ENCODE measurements at regions not wholly inside any gene's neighbourhood (a gene's known extent, or its start where the extent isn't known, plus 50 kb on each side); places are given as distances from the start of the nearest gene placed in this dataset.
"Not testable (repeated sequence)": the region's sequence is repeated elsewhere in the genome, so short reads cannot be mapped to it uniquely, and the experiment has no call there.

DNA sequence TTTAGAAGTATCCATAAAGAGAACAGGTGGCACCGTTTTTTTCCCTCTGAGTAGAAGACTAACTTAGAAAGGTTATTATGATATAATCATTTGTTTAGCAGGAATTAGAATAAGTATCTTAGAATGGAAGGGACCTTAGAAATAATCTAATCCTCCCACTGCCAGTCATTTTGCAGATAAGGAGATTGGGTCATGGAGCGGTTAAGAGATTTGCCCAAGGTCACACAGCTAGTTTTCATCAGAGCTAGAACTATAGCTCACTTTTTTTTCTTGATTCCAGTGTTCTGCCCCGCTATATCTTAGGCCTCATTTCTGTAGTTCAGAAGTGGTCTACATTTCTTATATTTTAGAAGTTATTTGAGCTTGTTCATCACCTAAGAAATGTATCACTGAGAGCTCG is 139.6 kb downstream of the PRL start:
- Histone ChIP-seq H2AFZ (ENCODE audit: low read depth) (no peak overlapping the region), H3K27ac (ENCODE audit: low read depth in 2 of 2, low read length in 1 of 2) (no peak overlapping the region), H4K20me1 (ENCODE audit: insufficient read depth) (no peaks in the 10 kb centered on the region), H3K36me3 (replicated peaks in 1 of 2; ENCODE audit: control insufficient read depth in 1 of 2, insufficient read depth in 2 of 2, low read length in 1 of 2) (no peaks in the 10 kb centered on the region), H3F3A (replicated peaks; ENCODE audit: insufficient read depth) (no peaks in the 10 kb centered on the region), H3K9me2 (no peaks in the 10 kb centered on the region), H3K9me3 (no peaks in the 10 kb centered on the region), H3K4me2 (no peak overlapping the region), H3K9ac (no peak overlapping the region), H3K4me1 (ENCODE audit: control insufficient read depth in 1 of 2, insufficient read depth in 2 of 2, low read depth in 1 of 2, low read length in 1 of 2) (peaks cover 0 to 6% of the 10 kb centered on the region in 2 experiments; a peak in 1 of 4 replicates), H3K4me3 (ENCODE audit: low read depth in 2 of 2, low read length in 1 of 2) (no peak overlapping the region), H3K79me2 (ENCODE audit: insufficient read depth) (no peaks in the 10 kb centered on the region; the same call in 1 of the 2 replicates), H3K27me3 (ENCODE audit: insufficient read depth) (no peaks in the 10 kb centered on the region)
- CTCF ChIA-PET = no interaction called here
- no peak for TF ChIP-seq SMC3 (IDR thresholded peaks at IDR 0.05; ENCODE audit: low read depth, low read length)
- POLR2A ChIA-PET = no interaction called here
- 90% methylated on average over 4 of the region's 4 CpGs for WGBS (ENCODE audit: low lambda C conversion rate)
- no peak for DNase-seq

DNA sequence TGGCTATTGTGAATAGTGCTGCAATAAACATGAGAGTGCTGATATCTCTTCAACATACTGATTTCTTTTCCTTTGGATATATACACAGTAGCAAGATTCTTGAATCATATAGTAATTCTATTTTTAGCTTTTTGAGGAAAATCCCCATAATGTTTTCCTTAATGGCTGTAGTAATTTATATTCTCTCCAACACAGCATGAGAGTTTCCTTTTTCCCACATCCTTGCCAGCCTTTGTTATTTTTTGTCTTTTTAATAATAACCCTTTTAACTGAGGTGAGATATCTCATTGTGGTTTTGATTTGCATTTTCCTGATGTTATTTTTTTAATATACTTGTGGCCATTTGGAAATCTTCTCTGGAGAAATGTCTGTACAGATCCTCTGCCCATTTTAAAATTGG is 132.6 kb downstream of the PRL start:
- TF ChIP-seq EZH2phosphoT487 (IDR thresholded peaks at IDR 0.05; ENCODE audit: borderline replicate concordance, low read depth) = no peak
- TF ChIP-seq NFIC (IDR thresholded peaks at IDR 0.05; ENCODE audit: borderline replicate concordance) = no peak
- TF ChIP-seq MEF2A (IDR thresholded peaks at IDR 0.05; ENCODE audit: borderline replicate concordance, low read depth) = no peak
- TF ChIP-seq, protein P1, sequence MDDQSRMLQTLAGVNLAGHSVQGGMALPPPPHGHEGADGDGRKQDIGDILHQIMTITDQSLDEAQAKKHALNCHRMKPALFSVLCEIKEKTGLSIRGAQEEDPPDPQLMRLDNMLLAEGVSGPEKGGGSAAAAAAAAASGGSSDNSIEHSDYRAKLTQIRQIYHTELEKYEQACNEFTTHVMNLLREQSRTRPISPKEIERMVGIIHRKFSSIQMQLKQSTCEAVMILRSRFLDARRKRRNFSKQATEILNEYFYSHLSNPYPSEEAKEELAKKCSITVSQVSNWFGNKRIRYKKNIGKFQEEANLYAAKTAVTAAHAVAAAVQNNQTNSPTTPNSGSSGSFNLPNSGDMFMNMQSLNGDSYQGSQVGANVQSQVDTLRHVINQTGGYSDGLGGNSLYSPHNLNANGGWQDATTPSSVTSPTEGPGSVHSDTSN (IDR thresholded peaks at IDR 0.05) = no peak
- TF ChIP-seq CHD2 (IDR thresholded peaks at IDR 0.05; ENCODE audit: low read length, partially characterized antibody) = no peak
- no peak for TF ChIP-seq FOSL2 (IDR thresholded peaks at IDR 0.05; ENCODE audit: borderline replicate concordance, low read depth)
- TF ChIP-seq RXRA (IDR thresholded peaks at IDR 0.05; ENCODE audit: borderline replicate concordance, low read depth) = no peak
- no peak for TF ChIP-seq YY1 (IDR thresholded peaks at IDR 0.05; ENCODE audit: low read depth)
- TF ChIP-seq RFX5 (IDR thresholded peaks at IDR 0.05; ENCODE audit: low read length) = no peak
- no peak for TF ChIP-seq SIN3A (IDR thresholded peaks at IDR 0.05; ENCODE audit: borderline replicate concordance, low read depth, low read length)
- TF ChIP-seq FOXJ3 (CRISPR knock-in tag; IDR thresholded peaks at IDR 0.05) = no peak
- ChIA-PET CTCF (no interaction called here), POLR2A (no interaction called here)
- Histone ChIP-seq H3K9ac (no peak overlapping the region), H3K79me2 (ENCODE audit: insufficient read depth) (no peaks in the 10 kb centered on the region; the same call in 1 of the 2 replicates), H3K27me3 (ENCODE audit: insufficient read depth) (no peaks in the 10 kb centered on the region), H3K9me3 (no peaks in the 10 kb centered on the region), H3K9me2 (peaks cover 4% of the 10 kb centered on the region; the same call in 1 of the 2 replicates), H3K36me3 (replicated peaks in 1 of 2; ENCODE audit: control insufficient read depth in 1 of 2, insufficient read depth in 2 of 2, low read length in 1 of 2) (no peaks in the 10 kb centered on the region), H3K27ac (ENCODE audit: low read depth in 2 of 2, low read length in 1 of 2) (no peak overlapping the region), H3K4me3 (ENCODE audit: low read depth in 2 of 2, low read length in 1 of 2) (no peak overlapping the region), H3K4me1 (ENCODE audit: control insufficient read depth in 1 of 2, insufficient read depth in 2 of 2, low read depth in 1 of 2, low read length in 1 of 2) (no peaks in the 10 kb centered on the region), H2AFZ (ENCODE audit: low read depth) (no peak overlapping the region), H4K20me1 (ENCODE audit: insufficient read depth) (no peaks in the 10 kb centered on the region), H3F3A (replicated peaks; ENCODE audit: insufficient read depth) (peaks cover 4% of the 10 kb centered on the region), H3K4me2 (no peak overlapping the region)
- no peak for DNase-seq

DNA sequence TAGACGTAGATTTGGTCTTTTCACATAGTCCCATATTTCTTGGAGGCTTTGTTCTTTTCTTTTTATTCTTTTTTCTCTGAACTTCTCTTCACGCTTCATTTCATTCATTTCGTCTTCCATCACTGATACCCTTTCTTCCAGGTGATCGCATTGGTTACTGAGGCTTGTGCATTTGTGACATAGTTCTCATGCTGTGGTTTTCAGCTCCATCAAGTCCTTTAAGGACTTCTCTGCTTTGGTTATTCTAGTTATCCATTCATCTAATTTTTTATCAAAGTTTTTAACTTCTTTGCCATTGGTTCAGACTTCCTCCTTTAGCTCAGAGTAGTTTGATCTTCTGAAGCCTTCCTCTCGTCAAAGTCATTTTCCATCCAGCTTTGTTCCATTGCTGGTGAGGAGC is 125.8 kb downstream of the PRL start:
- H2AFZ ChIP-seq (ENCODE audit: low read depth); POLR2A ChIA-PET; H3K4me1 ChIP-seq (ENCODE audit: control insufficient read depth in 1 of 2, insufficient read depth in 2 of 2, low read depth in 1 of 2, low read length in 1 of 2); H3K79me2 ChIP-seq (ENCODE audit: insufficient read depth); H3K36me3 ChIP-seq (replicated peaks in 1 of 2; ENCODE audit: control insufficient read depth in 1 of 2, insufficient read depth in 2 of 2, low read length in 1 of 2); H3K4me3 ChIP-seq (ENCODE audit: low read depth in 2 of 2, low read length in 1 of 2); H3K9ac ChIP-seq; H3K27ac ChIP-seq (ENCODE audit: low read depth in 2 of 2, low read length in 1 of 2); DNase-seq; H3K4me2 ChIP-seq; H4K20me1 ChIP-seq (ENCODE audit: insufficient read depth); H3K27me3 ChIP-seq (ENCODE audit: insufficient read depth); H3K9me2 ChIP-seq; H3F3A ChIP-seq (replicated peaks; ENCODE audit: insufficient read depth); H3K9me3 ChIP-seq: not testable (repeated sequence)
- WGBS (ENCODE audit: low lambda C conversion rate) = 97% methylated on average over 5 of the region's 5 CpGs
- CTCF ChIA-PET = interaction anchor here (0.9 kb wide), 1 partner anchor 1271 kb away, joined by 3 read pairs; no protein-coding TSS in a partner anchor

DNA sequence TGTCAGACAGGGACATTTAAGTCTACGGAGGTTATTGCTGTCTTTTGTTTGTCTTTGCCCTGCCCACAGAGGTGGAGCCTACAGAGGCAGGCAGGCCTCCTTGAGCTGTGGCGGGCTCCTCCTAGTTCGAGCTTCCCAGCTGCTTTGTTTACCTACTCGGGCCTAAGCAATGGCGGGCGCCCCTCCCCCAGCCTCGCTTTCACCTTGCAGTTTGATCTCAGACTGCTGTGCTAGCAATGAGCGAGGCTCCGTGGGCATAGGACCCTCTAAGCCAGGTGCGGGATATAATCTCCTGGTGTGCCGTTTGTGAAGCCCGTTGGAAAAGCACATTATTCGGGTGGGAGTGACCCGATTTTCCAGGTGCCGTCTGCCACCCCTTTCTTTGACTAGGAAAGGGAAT is 125.0 kb downstream of the PRL start:
- POLR2A ChIA-PET; H3K9ac ChIP-seq; H4K20me1 ChIP-seq (ENCODE audit: insufficient read depth); H3K4me2 ChIP-seq; H3K4me3 ChIP-seq (ENCODE audit: low read depth in 2 of 2, low read length in 1 of 2); H3K4me1 ChIP-seq (ENCODE audit: control insufficient read depth in 1 of 2, insufficient read depth in 2 of 2, low read depth in 1 of 2, low read length in 1 of 2); H3K9me3 ChIP-seq; H3F3A ChIP-seq (replicated peaks; ENCODE audit: insufficient read depth); H3K27me3 ChIP-seq (ENCODE audit: insufficient read depth); H3K9me2 ChIP-seq; H3K79me2 ChIP-seq (ENCODE audit: insufficient read depth); CTCF ChIA-PET; H2AFZ ChIP-seq (ENCODE audit: low read depth); H3K36me3 ChIP-seq (replicated peaks in 1 of 2; ENCODE audit: control insufficient read depth in 1 of 2, insufficient read depth in 2 of 2, low read length in 1 of 2); H3K27ac ChIP-seq (ENCODE audit: low read depth in 2 of 2, low read length in 1 of 2); DNase-seq: not testable (repeated sequence)
- 92% methylated on average over 11 of the region's 15 CpGs for WGBS (ENCODE audit: low lambda C conversion rate)
